ENCODE measurements at regions not wholly inside any gene's neighbourhood (a gene's known extent, or its start where the extent isn't known, plus 50 kb on each side); places are given as distances from the start of the nearest gene placed in this dataset.

DNA sequence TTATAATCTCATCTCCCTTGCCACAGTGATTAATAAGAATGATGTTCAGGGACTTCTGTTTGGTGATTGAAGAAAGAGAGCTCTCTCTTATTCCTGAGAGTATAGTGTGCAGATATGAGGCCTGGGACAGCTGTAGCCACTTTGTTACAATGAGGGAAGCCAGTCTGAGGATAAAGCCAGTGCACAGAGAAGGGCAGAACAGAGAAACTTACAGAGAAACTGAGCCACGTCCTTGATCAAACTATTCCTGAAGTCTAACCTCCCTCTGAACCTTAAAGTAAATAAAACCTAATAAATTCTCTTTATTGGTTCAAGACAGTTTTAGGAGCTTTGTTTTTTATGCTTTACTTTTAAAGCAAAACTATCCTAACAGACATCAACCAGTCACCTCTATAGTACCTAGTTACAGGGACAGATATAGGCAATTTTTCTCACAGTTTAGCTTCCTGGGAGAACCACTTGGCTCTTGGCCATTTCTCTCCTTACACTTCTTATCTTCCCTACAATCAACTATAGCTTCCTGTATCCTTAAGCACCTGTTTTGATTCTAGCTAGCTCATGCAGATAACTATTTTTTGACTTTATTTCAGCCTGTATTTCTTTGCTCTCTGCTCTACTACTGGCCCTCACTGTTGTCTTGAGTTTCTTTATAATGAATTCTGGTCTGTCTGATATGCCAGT, 284.4 kb downstream of the SHQ1 start:
- TF ChIP-seq, protein P1, sequence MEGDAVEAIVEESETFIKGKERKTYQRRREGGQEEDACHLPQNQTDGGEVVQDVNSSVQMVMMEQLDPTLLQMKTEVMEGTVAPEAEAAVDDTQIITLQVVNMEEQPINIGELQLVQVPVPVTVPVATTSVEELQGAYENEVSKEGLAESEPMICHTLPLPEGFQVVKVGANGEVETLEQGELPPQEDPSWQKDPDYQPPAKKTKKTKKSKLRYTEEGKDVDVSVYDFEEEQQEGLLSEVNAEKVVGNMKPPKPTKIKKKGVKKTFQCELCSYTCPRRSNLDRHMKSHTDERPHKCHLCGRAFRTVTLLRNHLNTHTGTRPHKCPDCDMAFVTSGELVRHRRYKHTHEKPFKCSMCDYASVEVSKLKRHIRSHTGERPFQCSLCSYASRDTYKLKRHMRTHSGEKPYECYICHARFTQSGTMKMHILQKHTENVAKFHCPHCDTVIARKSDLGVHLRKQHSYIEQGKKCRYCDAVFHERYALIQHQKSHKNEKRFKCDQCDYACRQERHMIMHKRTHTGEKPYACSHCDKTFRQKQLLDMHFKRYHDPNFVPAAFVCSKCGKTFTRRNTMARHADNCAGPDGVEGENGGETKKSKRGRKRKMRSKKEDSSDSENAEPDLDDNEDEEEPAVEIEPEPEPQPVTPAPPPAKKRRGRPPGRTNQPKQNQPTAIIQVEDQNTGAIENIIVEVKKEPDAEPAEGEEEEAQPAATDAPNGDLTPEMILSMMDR (IDR thresholded peaks at IDR 0.05; ENCODE audit: poor library complexity) = no peak
- TF ChIP-seq EZH2phosphoT487 (IDR thresholded peaks at IDR 0.05; ENCODE audit: low read depth, severe bottlenecking, unreplicated experiment) (no peak), EZH2 (IDR thresholded peaks at IDR 0.05; ENCODE audit: borderline replicate concordance) (no peak)

Measured in hepatocyte (in vitro differentiated cells).